Neuronal stem cell (in vitro differentiated cells): ENCODE measurements at regions not wholly inside any gene's neighbourhood (a gene's known extent, or its start where the extent isn't known, plus 50 kb on each side); places are given as distances from the start of the nearest gene placed in this dataset.
"Not testable (repeated sequence)": the region's sequence is repeated elsewhere in the genome, so short reads cannot be mapped to it uniquely, and the experiment has no call there.

Source experiments
- DNase-seq: peaks from one replicate; pipeline ENCODE4 v3.0.0-alpha.2; 2013; ENCODE audit warnings: low spot score
- H2AFZ ChIP-seq: one replicate; pipeline ENCODE4 v1.6.1; 2013; ENCODE audit warnings: mild to moderate bottlenecking, low read length, inconsistent platforms
- H2AK5ac ChIP-seq: 2 replicates; pipeline ENCODE4 v1.6.1; 2013; ENCODE audit warnings: low read depth, mild to moderate bottlenecking, inconsistent platforms, low read length, moderate library complexity, mixed read lengths
- H2BK120ac ChIP-seq: 2 replicates; pipeline ENCODE4 v1.6.1; 2013; ENCODE audit warnings: low read depth, mild to moderate bottlenecking, inconsistent platforms, low read length, moderate library complexity, mixed read lengths
- H2BK12ac ChIP-seq: one replicate; pipeline ENCODE4 v1.6.1; 2013; ENCODE audit warnings: low read length, inconsistent platforms
- H2BK15ac ChIP-seq: 2 replicates; pipeline ENCODE4 v1.6.1; 2013; ENCODE audit warnings: mild to moderate bottlenecking, low read length, inconsistent platforms, mixed read lengths
- H2BK5ac ChIP-seq: one replicate; pipeline ENCODE4 v1.6.1; 2013; ENCODE audit warnings: inconsistent platforms, mild to moderate bottlenecking, low read length, moderate library complexity
- H3K14ac ChIP-seq: one replicate; pipeline ENCODE4 v1.6.1; 2013; ENCODE audit warnings: low read length, inconsistent platforms
- H3K18ac ChIP-seq: 2 replicates; pipeline ENCODE4 v1.6.1; 2013; ENCODE audit warnings: low read length, inconsistent platforms
- H3K23ac ChIP-seq: 2 replicates; pipeline ENCODE4 v1.6.1; 2013; ENCODE audit warnings: low read depth, mild to moderate bottlenecking, mixed read lengths, low read length, inconsistent platforms; ENCODE audit not compliant: poor library complexity
- H3K27ac ChIP-seq: replicated peaks from 3 replicates; pipeline ENCODE4 v1.5.1; 2013; ENCODE audit warnings: low read length, inconsistent platforms
- H3K27me3 ChIP-seq, 3 experiments: 2 replicates each; pipeline ENCODE4 v1.6.1; 2013; ENCODE audit warnings: low read length in 3 of 3, mild to moderate bottlenecking in 2 of 3, inconsistent platforms in 1 of 3, low read depth in 1 of 3, mixed read lengths in 1 of 3, moderate library complexity in 1 of 3; ENCODE audit not compliant: control insufficient read depth in 3 of 3, insufficient read depth in 3 of 3
- H3K36me3 ChIP-seq, 2 donors: replicated peaks in 1 of 2; 2 replicates each; pipeline ENCODE4 v1.6.1; 2013; ENCODE audit warnings: low read length in 2 of 2; ENCODE audit not compliant: control insufficient read depth in 2 of 2, insufficient read depth in 2 of 2
- H3K4ac ChIP-seq: 2 replicates; pipeline ENCODE4 v1.6.1; 2013; ENCODE audit warnings: inconsistent platforms, mild to moderate bottlenecking, low read length, moderate library complexity
- H3K4me1 ChIP-seq, 2 donors: 1 replicate in 1 of 2; 2 replicates in 1 of 2; pipeline ENCODE4 v1.6.1; 2013; ENCODE audit warnings: low read length in 2 of 2, low read depth in 1 of 2; ENCODE audit not compliant: control insufficient read depth in 2 of 2, insufficient read depth in 1 of 2
- H3K4me2 ChIP-seq: one replicate; pipeline ENCODE4 v1.6.1; 2013; ENCODE audit warnings: mild to moderate bottlenecking, low read length, inconsistent platforms; ENCODE audit not compliant: insufficient read depth, poor library complexity, severe bottlenecking
- H3K4me3 ChIP-seq, 2 donors: 2 replicates each; pipeline ENCODE4 v1.5.1; 2013; ENCODE audit warnings: low read length in 2 of 2, mild to moderate bottlenecking in 2 of 2, inconsistent platforms in 1 of 2, moderate library complexity in 1 of 2
- H3K79me1 ChIP-seq: one replicate; pipeline ENCODE4 v1.6.1; 2013; ENCODE audit warnings: low read depth, mild to moderate bottlenecking, inconsistent platforms, low read length, moderate library complexity
- H3K9ac ChIP-seq: one replicate; pipeline ENCODE4 v1.6.1; 2013; ENCODE audit warnings: mild to moderate bottlenecking, low read depth, low read length, inconsistent platforms; ENCODE audit not compliant: poor library complexity
- H3K9me3 ChIP-seq, 2 donors: replicated peaks in 1 of 2; 2 replicates each; pipeline versions ENCODE3 to v1.6.1; 2013; ENCODE audit warnings: low read length in 2 of 2, mild to moderate bottlenecking in 2 of 2, inconsistent platforms in 1 of 2, low read depth in 1 of 2, mixed read lengths in 1 of 2, moderate library complexity in 1 of 2; ENCODE audit not compliant: control insufficient read depth in 2 of 2, insufficient read depth in 1 of 2
- H4K8ac ChIP-seq: one replicate; pipeline ENCODE4 v1.6.1; 2013; ENCODE audit warnings: low read depth, mild to moderate bottlenecking, inconsistent platforms, low read length, moderate library complexity
- H4K91ac ChIP-seq: one replicate; pipeline ENCODE4 v1.6.1; 2013; ENCODE audit warnings: low read length, low read depth, mild to moderate bottlenecking, inconsistent platforms; ENCODE audit not compliant: poor library complexity
- WGBS, 2 donors: extraction: QIAGEN DNeasy Blood & Tissue Kit; methylation state at CpG; one replicate each; pipeline ENCODE4 v1.1.7; 2013; ENCODE audit warnings: missing lambda C conversion rate in 2 of 2, mixed read lengths in 1 of 2; ENCODE audit not compliant: insufficient read length in 2 of 2, insufficient replicate concordance in 1 of 2; ENCODE audit errors: extremely low coverage in 2 of 2; 5-methylcytosine and 5-hydroxymethylcytosine counted together

DNA sequence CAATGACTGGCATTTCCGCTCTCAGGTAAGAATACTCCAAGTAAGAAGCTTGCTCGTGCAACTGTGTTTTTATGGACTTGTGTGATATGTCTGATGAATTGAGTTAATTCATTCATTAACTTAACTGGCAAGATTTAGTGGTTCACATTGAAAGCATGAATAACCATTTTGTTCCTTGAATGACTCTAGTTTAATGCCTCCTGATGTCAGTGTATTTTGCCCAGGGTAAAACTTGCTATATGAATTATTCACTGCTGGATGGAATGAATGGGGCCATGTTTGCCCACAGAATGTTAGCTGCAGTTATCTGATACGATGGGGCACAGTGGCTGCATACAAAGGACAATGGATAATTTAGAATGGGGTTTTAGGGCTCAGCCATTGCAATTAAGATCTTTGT is 124.1 kb downstream of the ZNF365 start:
- H2BK120ac ChIP-seq, result no peak overlapping the region
- peaks cover 0 to 1% (median 0%) of the 10 kb centered on the region in 3 experiments for H3K27me3 ChIP-seq
- no peak overlapping the region for H3K4me3 ChIP-seq
- no peak overlapping the region for H3K23ac ChIP-seq
- no peak overlapping the region for H2AFZ ChIP-seq
- H2BK5ac ChIP-seq, result no peak overlapping the region
- H3K14ac ChIP-seq, result no peak overlapping the region
- no peaks in the 10 kb centered on the region for H3K36me3 ChIP-seq
- no peak overlapping the region for H4K91ac ChIP-seq
- H3K9me3 ChIP-seq, result no peaks in the 10 kb centered on the region
- no peak overlapping the region for H3K4ac ChIP-seq
- no peak overlapping the region for H2BK15ac ChIP-seq
- H3K79me1 ChIP-seq, result no peaks in the 10 kb centered on the region
- no peak overlapping the region for H3K27ac ChIP-seq
- DNase-seq, result no peak
- WGBS, 2 donors, result no CpG with 5 or more reads among the region's 3 CpGs
- no peak overlapping the region for H2AK5ac ChIP-seq
- no peak overlapping the region for H3K18ac ChIP-seq
- H3K9ac ChIP-seq, result no peak overlapping the region
- H2BK12ac ChIP-seq, result no peak overlapping the region
- H3K4me2 ChIP-seq, result no peak overlapping the region
- H3K4me1 ChIP-seq, result no peaks in the 10 kb centered on the region
- H4K8ac ChIP-seq, result no peak overlapping the region

DNA sequence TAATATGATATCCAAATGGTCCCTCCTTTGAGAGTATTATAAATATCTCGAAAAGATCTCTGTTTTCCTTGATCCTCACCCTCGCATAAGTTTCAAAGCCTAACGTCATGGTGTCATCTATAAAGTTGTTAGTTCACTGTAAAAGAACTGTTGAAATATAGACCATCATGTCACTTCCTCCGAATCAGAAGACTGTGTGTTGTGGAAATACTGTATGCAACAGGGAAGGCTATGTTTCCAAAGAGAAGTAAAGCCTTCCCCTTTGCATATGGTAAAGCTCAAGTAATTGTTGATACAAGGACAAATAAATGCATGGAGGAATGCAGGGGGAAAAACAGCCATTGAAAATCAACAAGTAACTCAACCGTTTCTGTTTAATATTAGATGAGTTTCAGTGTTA is 125.9 kb downstream of the ZNF365 start:
- not testable (repeated sequence) for H3K4me1 ChIP-seq, H3K79me1 ChIP-seq, H4K8ac ChIP-seq, H2BK120ac ChIP-seq, H4K91ac ChIP-seq, H3K18ac ChIP-seq, H3K27ac ChIP-seq, H2AK5ac ChIP-seq, H3K14ac ChIP-seq, H2BK15ac ChIP-seq, H3K4me2 ChIP-seq, H2AFZ ChIP-seq, H3K36me3 ChIP-seq, H3K4me3 ChIP-seq, H2BK5ac ChIP-seq, H2BK12ac ChIP-seq, H3K4ac ChIP-seq, H3K9me3 ChIP-seq, DNase-seq, H3K9ac ChIP-seq, H3K23ac ChIP-seq, H3K27me3 ChIP-seq
- no CpG with 5 or more reads among the region's 5 CpGs for WGBS, 2 donors

DNA sequence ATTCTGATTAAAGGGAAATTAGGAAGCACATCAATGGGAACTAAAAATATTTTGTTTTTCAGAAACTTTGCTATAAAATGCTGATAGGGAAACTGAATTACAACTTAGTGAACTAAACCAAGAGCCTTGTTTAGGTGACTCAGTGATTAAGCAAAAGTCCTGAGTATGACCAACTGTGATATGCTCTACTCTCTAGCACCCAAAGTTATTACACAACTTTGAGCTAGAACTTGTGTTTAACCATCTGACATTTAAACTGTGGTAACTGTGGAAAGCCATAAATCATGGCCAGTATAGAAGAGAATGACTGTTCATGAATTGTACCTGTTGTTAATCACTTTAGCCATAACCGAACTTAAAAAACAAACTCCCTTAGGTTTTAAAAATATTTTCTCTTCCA is 127.4 kb downstream of the ZNF365 start:
- Histone ChIP-seq H3K4me2 (no peak overlapping the region), H3K27me3 (no peaks in the 10 kb centered on the region), H2AFZ (no peak overlapping the region), H3K9ac (no peak overlapping the region), H2BK120ac (no peak overlapping the region), H3K79me1 (no peaks in the 10 kb centered on the region), H3K14ac (no peak overlapping the region), H2BK15ac (no peak overlapping the region), H3K9me3 (no peaks in the 10 kb centered on the region), H3K4me1 (peaks cover 0 to 4% of the 10 kb centered on the region in 2 donors), H4K91ac (no peak overlapping the region), H3K4me3 (no peak overlapping the region), H2AK5ac (no peak overlapping the region), H3K27ac (no peak overlapping the region), H2BK12ac (no peak overlapping the region), H3K4ac (no peak overlapping the region), H3K18ac (no peak overlapping the region), H3K23ac (no peak overlapping the region), H3K36me3 (no peaks in the 10 kb centered on the region), H2BK5ac (no peak overlapping the region), H4K8ac (no peak overlapping the region)
- DNase-seq, result no peak
- no CpG with 5 or more reads among the region's 1 CpG for WGBS, 2 donors

DNA sequence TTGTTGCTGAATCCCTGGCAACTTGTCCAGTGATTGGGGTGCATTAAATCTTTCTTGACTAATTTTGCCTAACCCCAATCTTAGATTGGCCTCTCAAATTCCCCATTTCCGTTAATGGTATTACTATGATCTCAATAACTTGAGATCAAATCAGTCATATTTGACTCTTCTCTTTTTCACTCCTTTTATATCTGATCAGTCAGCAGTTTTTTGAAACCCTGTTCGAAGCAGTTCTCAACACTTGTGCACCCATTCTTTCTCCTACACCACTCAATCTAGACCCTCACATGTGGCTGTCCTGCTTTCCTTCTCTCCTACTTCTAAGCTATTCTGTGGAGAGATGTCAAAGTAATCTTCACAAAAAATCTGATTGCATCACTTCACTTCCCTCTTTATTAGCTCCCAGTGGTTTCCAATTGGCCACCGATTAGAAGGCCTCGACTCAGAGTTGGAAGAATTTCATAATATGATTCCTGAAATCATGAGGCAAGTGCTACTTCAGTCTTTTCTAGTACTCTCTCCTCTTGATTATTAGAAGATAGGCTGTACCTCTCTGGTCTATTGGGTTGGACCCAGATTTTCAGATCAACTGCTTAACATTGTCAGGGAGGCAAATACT is 128.9 kb downstream of the ZNF365 start:
- H4K8ac ChIP-seq, result no peak overlapping the region
- no peaks in the 10 kb centered on the region for H3K9me3 ChIP-seq
- H3K14ac ChIP-seq, result no peak overlapping the region
- no peaks in the 10 kb centered on the region for H3K79me1 ChIP-seq
- no peaks in the 10 kb centered on the region for H3K36me3 ChIP-seq
- H3K4ac ChIP-seq, result no peak overlapping the region
- no peak overlapping the region for H3K4me3 ChIP-seq
- peaks cover 0 to 4% of the 10 kb centered on the region in 2 donors for H3K4me1 ChIP-seq
- H2AFZ ChIP-seq, result no peak overlapping the region
- H4K91ac ChIP-seq, result no peak overlapping the region
- H2BK12ac ChIP-seq, result no peak overlapping the region
- H3K18ac ChIP-seq, result no peak overlapping the region
- no peak for DNase-seq
- H2AK5ac ChIP-seq, result no peak overlapping the region
- no peak overlapping the region for H2BK120ac ChIP-seq
- H3K4me2 ChIP-seq, result no peak overlapping the region
- no peaks in the 10 kb centered on the region for H3K27me3 ChIP-seq
- WGBS, 2 donors, result no CpG with 5 or more reads among the region's 4 CpGs
- H2BK15ac ChIP-seq, result no peak overlapping the region
- H3K23ac ChIP-seq, result no peak overlapping the region
- H3K9ac ChIP-seq, result no peak overlapping the region
- no peak overlapping the region for H3K27ac ChIP-seq
- H2BK5ac ChIP-seq, result no peak overlapping the region
